GM19467 (cell line): ENCODE measurements at regions not wholly inside any gene's neighbourhood (a gene's known extent, or its start where the extent isn't known, plus 50 kb on each side); places are given as distances from the start of the nearest gene placed in this dataset.
"Not testable (repeated sequence)": the region's sequence is repeated elsewhere in the genome, so short reads cannot be mapped to it uniquely, and the experiment has no call there.

Source experiments
- ATAC-seq: cut with Tn5 transposase; IDR thresholded peaks from one replicate; pipeline ENCODE4 v1.9.1; 2021; ENCODE audit warnings: mild to moderate bottlenecking, moderate library complexity; ENCODE audit not compliant: unreplicated experiment

DNA sequence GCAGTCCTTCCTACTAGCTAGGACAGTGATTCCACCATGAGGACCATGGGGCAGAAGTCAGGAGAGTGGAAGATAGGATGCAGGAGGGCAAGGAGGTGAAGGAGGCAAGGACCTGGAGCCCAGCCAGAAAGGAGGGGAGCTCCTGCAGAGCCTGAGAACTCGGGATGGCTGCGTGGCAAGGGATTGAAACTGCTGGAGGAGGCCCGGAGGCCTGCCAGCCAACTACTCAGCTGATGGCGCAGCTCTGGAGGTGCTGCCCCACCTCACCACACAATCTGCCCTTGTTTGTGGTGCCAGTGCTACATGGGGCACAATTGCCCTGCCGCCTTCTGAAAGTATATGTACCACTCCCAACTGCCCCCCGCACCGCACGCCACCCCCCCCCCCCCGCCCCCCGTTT lies 307.3 kb upstream of the CHRNA7 start:
- ATAC-seq = not testable (repeated sequence)

GRCh38 chr15:31724903-31725302 lies 305.4 kb upstream of the CHRNA7 start:
- not testable (repeated sequence) for ATAC-seq

GRCh38 chr15:31725619-31726018 lies 304.7 kb upstream of the CHRNA7 start:
- ATAC-seq = not testable (repeated sequence)

- ATAC-seq = no peak
These were observed 302.7 kb upstream of the CHRNA7 start for GRCh38 chr15:31727612-31728011.

DNA sequence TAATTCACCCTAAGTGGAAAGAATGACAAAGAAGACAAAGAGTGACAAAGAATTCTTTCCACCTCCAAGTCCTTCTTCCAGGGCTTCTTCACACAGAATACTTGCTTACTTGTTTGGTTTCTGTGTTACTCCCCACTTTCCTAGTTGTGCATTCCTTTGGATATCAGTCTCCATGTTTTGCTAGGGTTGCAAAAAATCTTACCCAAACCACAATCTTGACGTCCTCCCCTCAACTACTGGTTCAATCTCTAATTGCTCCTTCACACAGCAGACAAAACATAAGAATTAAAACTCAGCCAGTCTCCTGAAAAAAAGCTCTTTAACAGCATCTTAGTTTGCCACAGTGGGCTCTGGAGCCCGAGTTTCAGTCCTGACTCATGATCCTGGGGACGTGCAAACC lies 297.6 kb upstream of the CHRNA7 start:
- ATAC-seq = no peak

DNA sequence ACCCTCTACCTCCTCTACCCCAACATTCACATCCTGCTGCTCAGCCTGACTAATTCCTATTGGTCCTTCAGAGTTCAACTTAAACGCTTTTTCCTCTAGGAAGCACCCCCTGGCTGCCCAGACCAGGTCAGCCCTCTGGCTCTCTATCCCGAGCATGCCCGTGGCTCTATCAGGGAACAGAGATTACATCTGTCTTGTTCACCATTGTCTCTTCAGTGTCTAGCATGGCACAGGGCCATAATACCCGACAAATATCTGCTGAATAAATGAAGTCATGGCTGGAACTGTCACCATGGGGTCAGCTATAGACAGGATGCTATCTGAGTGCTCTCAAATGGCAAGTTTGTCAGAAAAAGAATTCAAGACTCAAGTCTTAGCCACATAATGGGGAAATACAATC lies 296.9 kb upstream of the CHRNA7 start:
- no peak for ATAC-seq

GRCh38 chr15:31740203-31740602 lies 290.1 kb upstream of the CHRNA7 start:
- ATAC-seq = no peak

GRCh38 chr15:31745841-31746240 lies 284.5 kb upstream of the CHRNA7 start:
- no peak for ATAC-seq

DNA sequence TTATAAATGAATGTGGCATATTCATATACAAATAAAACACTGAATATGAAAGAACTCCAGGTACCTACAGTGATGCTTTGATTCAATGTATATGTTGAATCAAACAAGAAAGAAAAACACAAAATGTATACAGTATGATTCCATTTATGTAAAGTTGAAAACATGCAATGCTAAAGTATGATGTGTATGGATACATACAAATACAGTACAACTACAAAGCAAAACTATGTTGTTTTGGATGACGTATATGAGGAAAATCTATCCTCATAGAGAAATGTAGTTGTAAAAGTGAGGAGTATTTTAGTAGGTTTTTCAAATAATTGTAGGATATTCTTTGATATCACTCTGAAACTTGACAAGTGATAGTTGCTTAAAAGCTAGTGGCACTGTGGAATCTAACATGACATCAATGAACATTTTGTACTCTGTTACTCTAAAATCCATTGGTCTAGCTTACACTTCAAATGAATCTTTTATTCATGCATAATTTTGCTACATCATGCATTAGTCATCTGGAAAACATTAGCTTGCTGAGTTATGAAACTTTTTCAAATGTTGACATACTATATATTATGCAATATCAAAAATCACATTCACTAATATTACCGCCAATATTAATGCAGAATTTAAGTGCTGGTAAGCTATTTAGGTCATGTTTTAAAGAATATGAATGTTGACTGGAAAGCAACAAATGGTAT lies 278.1 kb upstream of the CHRNA7 start:
- ATAC-seq = no peak

DNA sequence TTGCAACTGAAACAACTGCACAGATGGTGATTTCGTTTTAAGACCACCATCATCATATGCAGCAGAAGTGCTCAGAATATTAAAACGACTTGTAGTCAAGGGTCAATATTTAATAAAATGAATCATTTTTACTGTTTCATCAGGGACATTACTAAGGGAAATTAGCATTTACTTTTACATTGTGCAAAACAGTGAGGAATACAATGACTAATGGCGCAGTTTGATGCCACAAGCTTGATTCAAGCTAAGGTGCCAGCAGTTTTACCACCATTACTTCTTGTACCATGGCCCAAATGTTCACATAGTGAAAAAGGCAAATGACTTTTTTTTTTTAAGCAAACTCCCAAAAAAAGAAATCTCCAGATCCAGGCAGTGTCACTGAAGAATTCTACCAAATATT lies 277.4 kb upstream of the CHRNA7 start:
- no peak for ATAC-seq

DNA sequence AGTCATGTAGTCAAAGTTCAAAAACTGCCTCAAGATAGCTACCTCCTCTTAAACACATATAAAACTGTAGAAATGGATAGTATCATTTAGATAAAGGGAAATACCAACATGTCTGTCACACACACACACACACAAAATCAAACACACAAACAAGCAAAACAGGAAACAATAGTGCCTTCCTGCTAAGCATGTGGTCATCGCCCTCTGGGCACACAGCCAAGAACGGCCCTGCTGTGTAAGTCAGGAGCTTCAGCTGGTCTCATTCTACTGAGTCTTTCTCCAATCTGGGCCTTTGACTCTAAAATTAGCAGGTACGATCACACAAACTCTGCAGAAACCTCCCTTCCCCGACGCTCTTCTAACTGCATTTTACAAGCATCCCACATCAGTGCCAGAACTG lies 272.2 kb upstream of the CHRNA7 start:
- ATAC-seq = no peak

GRCh38 chr15:31768055-31768454 lies 262.3 kb upstream of the CHRNA7 start:
- ATAC-seq = no peak

DNA sequence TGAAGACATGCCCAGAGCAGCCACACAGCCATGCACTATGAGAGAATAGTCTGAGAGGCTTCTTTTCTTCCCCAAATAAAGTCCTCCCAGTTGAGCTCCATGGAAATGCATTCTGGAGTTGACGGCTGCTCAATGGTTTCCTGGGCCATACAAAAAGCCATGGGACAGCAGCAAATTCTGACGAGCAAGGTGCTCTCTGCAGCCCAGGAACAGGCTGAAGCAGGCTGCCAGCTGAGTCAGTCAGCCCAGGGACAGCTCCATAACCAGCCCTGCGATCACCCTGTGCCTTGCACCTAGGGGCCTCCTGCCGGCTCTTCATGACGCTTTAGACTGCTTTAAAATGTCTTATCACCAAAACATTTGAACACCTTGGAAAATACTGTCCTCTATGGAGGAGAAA lies 256.3 kb upstream of the CHRNA7 start:
- ATAC-seq = no peak

GRCh38 chr15:31776039-31776438 lies 254.3 kb upstream of the CHRNA7 start:
- no peak for ATAC-seq

- no peak for ATAC-seq
These were observed 249.1 kb upstream of the CHRNA7 start for GRCh38 chr15:31781261-31781660.

DNA sequence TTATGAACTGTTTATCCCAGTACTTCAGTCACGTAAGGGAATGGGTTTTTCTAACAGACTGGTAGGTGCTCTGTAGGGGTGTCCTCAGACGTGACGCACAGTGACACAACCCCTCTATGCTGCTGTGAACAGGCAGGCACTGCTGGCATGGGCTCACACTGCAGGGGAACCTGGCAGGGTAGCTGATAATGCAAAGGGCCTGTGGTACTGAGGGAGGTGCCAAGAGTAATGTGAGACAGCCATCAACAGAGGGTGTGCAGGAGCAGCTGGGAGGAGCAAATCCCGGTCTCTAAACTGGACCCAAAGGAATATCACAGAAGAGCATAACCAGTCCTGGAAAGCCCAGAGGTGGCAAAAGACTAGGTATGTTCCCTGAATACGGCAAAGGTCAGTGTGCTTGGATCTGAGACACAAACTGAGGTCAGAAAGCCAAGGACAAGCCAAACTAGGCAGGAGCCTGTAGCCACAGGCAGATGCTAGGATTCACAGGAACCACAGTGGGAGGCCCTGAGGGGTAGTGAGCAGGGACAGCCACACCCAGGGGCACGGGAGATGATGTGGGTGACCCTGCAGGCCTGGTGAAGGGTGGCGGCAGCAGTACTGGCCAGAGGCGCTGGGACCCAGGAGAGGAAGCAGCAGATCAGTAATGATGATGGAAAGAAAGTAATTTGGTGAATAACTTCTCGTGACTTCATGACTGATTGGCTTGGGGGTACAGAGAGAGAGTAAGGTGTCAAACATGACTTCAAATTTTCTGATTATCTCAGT lies 248.1 kb upstream of the CHRNA7 start:
- no peak for ATAC-seq

DNA sequence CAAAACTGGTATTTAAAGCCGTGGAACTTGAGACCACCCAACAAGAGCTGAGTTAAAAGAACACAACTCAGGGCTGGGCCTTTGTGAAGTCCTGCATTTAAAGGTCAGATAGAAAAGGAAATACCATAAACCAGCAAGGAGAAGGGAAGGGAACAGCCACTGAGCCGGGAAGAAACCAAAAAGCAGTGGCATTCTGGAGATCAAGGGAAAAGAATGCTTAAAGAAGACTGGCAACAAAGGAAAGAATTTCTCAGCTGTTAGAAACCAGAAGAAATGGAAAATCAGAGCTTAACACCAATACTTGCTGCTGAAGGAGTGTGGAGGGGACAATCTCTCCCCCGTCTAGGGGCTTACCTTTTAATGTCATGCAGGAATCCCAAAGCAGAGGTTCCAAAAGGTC lies 247.4 kb upstream of the CHRNA7 start:
- ATAC-seq = no peak

DNA sequence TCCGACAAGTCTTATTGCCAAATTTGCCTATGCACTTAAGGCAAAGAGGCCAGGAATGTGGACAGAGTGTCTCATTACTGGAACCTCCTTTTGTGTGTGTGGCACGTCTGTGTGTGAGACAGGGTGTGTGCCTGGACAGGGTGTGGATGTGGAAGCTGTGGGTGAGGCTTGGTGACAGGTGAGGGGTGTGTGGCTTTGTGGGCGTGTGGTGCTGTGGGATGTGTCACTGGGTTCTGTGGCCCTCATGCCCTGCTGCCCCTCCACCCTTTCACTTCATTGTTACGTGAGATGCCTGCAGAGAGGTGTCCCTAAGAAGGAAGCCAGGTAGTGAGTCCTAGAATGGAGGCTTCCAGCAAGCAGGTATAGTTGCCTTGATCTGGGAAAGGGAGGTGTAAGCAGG lies 244.0 kb upstream of the CHRNA7 start:
- no peak for ATAC-seq

DNA sequence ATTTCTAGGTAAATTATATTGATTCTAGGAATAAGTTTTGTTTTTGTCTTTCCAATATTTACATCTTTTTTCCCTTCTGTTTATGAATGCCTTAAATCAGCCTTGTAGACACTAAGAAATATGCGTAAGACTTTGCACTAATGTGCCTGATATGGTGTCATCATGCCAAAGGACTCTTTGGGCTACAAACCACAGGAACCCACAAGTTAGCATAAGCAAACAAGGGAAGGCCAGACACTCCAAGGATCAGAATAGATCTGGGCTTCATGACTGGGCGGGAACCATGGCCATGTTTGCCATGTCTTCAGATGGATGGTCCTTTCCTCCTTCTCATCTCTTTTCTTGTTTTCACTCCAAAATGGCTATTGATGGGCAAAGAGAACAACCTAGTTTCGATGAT lies 242.2 kb upstream of the CHRNA7 start:
- no peak for ATAC-seq

DNA sequence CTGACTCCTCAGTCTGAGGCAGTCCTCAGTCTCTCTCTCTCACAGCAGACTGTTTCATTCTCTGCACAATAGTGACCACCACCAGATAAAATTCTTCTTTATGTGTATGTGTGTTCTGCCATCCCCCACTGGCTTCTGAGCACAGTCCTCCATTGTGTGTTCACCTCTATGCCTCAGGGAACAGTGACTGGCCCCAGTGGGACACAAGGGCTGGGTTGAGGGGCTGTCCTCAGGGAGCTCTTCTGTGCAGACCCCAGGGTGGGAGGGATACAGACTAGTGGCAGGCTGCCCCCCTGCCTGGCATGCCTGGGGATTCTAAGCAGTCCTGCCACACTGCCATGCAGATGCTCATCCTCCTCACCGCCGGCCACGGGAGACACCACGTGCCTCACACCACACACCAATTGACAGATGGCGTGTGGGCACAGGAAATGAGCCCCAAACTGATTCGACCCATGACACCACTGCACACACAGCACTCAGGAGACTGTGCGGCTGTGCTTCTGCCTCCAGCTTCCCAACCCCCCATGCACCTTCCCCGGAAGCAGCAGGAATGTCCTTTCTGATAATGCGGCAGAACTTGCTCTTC lies 237.6 kb upstream of the CHRNA7 start:
- no peak for ATAC-seq

DNA sequence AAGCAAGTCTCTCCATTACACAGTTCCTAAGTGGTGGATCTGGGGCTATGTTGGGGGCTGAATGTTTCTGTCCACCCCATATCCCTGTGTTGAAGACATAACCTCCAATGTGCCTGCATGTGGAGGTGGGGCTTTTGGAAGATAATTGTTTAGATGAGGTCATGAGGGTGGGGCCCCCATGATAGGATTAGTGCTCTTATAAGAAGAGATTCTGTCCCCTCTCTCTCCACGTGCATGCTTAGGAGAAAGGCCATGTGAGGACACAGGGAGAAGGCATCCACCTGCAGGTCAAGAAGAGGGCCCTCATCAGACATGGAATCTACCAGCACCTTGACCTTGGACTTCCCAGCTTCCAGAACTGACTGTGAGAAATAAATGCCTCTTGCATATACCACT lies 231.0 kb upstream of the CHRNA7 start:
- no peak for ATAC-seq

DNA sequence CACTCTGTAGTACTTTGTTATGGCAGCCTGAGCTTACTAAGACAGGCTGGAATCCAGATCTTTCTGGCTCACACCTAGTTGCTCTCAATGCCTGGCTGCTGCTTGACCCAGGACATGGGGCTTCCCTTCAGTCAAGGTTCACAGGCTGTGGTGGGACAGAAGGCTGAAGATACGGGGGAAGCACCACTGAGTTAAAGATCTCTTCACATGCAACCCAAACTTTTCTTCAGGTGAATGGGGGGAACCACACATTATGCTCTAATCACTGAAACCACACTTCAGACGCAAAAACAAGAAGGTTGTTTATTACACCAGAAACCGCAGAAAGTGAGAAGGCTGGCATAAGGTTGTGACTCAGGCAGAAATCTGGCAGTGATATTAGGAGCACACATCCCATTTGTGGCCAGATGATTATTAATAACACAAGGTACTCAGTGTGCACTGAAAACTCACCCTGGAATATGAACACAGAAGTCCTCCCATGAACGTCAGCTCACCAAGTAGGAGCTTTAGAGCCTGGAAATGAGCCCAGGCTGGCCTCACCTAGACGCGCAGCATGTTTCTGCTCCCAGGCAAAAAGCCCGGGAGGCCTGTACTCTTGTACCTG lies 230.5 kb upstream of the CHRNA7 start:
- peak; percentile 81 for ATAC-seq
